Transverse colon (tissue), 4 donors: ENCODE measurements at regions not wholly inside any gene's neighbourhood (a gene's known extent, or its start where the extent isn't known, plus 50 kb on each side); places are given as distances from the start of the nearest gene placed in this dataset.

Experiments
- DNase-seq: peaks from one replicate; pipeline ENCODE4 v3.0.0-alpha.2; 2019
- H3K27ac ChIP-seq, 4 donors: fragments of 200-600 bp; sonication (generic); 2 replicates each; pipeline ENCODE4 v1.5.1; 2016 to 2018; ENCODE audit warnings: inconsistent platforms in 4 of 4
- H3K27me3 ChIP-seq: fragments of 200-600 bp; sonication (generic); 2 replicates; pipeline ENCODE4 v1.5.1; 2017; ENCODE audit warnings: inconsistent platforms
- H3K36me3 ChIP-seq, 4 donors: fragments of 200-600 bp; sonication (generic); 2 replicates each; pipeline ENCODE4 v1.5.1; 2017 to 2019; ENCODE audit warnings: inconsistent platforms in 4 of 4
- H3K4me1 ChIP-seq, 4 donors: fragments of 200-600 bp; sonication (generic); 2 replicates each; pipeline ENCODE4 v1.5.1; 2017 to 2020; ENCODE audit warnings: inconsistent platforms in 4 of 4
- H3K4me3 ChIP-seq, 4 donors: fragments of 200-600 bp; sonication (generic); 1 replicate in 1 of 4; 2 replicates in 3 of 4; pipeline versions ENCODE4 v1.5.1 to v1.6.1; 2017 to 2019; ENCODE audit warnings: inconsistent platforms in 4 of 4
- H3K9me3 ChIP-seq, 2 donors: fragments of 200-600 bp; sonication (generic); 2 replicates each; pipeline ENCODE4 v1.5.1; 2017 to 2019; ENCODE audit warnings: inconsistent platforms in 2 of 2
- EP300 ChIP-seq: sonication (generic); formaldehyde crosslinking; IDR thresholded peaks from one replicate; pipeline ENCODE4 v1.6.1; 2017; ENCODE audit warnings: antibody characterized with exemption, low read depth
- POLR2A ChIP-seq: fragments of 450-650 bp; IDR thresholded peaks from one replicate; pipeline ENCODE4 v1.6.1; 2016; ENCODE audit warnings: antibody characterized with exemption, mild to moderate bottlenecking, moderate library complexity
- POLR2AphosphoS5 ChIP-seq, 3 donors: sonication (generic); formaldehyde crosslinking; IDR thresholded peaks; one replicate each; pipeline ENCODE4 v1.6.1; 2016; ENCODE audit warnings: antibody characterized with exemption in 3 of 3
- WGBS, 2 donors: methylation state at CpG; one replicate each; pipeline ENCODE4 v1.1.5; 2018; ENCODE audit warnings: low coverage in 1 of 2; 5-methylcytosine and 5-hydroxymethylcytosine counted together
- in situ Hi-C, 4 donors: fragments of 200-750 bp; cut with MboI; loops; one replicate each; pipeline versions ENCODE4 v1.15.0 to v1.15.1; 2017; ENCODE audit warnings: low sequenced_read_pairs in 3 of 4, low pct_ligation_motif_present in 1 of 4, low pct_unique_long_range_greater_than_20kb in 1 of 4
- intact Hi-C: fragments of 100-400 bp; cut with DNase I; formaldehyde crosslinking; loops from one replicate; pipeline ENCODE4 v1.15.1; 2023; ENCODE audit warnings: low total_unique reads
- small RNA-seq, 4 donors: library from RNA; depleted of rRNA; stranded (forward); fragments of <200 nt; gene quantifications; one replicate each; pipeline ENCODE3, GENCODE V24; 2016
- TF ChIP-seq, protein P1 (sequence below), 5 experiments: fragments of 200-600 bp in 3 of 5; fragments of 450-650 bp in 2 of 5; sonication (generic) in 3 of 5; IDR thresholded peaks; 1 replicate in 2 of 5; 2 replicates in 3 of 5; pipeline ENCODE4 v1.5.1; 2016 to 2017; ENCODE audit warnings: antibody characterized with exemption in 5 of 5, inconsistent platforms in 3 of 5, mild to moderate bottlenecking in 2 of 5, moderate library complexity in 1 of 5

GRCh38 chr13:40504641-40505040, 161.8 kb downstream of the FOXO1 start:
- WGBS, 2 donors = 58 to 91% methylated on average over 2 to 4 of the region's 4 CpGs
- in situ Hi-C loops (no loop called here), intact Hi-C loops (no loop called here)
- H3K27me3 ChIP-seq = no peaks in the 10 kb centered on the region
- no peaks in the 10 kb centered on the region for H3K9me3 ChIP-seq
- H3K36me3 ChIP-seq = no peaks in the 10 kb centered on the region
- no peak overlapping the region for H3K4me3 ChIP-seq
- TF ChIP-seq POLR2A (no peak), POLR2AphosphoS5 (IDR thresholded peaks at IDR 0.05) (no peak), EP300 (no peak)
- TF ChIP-seq, protein P1, sequence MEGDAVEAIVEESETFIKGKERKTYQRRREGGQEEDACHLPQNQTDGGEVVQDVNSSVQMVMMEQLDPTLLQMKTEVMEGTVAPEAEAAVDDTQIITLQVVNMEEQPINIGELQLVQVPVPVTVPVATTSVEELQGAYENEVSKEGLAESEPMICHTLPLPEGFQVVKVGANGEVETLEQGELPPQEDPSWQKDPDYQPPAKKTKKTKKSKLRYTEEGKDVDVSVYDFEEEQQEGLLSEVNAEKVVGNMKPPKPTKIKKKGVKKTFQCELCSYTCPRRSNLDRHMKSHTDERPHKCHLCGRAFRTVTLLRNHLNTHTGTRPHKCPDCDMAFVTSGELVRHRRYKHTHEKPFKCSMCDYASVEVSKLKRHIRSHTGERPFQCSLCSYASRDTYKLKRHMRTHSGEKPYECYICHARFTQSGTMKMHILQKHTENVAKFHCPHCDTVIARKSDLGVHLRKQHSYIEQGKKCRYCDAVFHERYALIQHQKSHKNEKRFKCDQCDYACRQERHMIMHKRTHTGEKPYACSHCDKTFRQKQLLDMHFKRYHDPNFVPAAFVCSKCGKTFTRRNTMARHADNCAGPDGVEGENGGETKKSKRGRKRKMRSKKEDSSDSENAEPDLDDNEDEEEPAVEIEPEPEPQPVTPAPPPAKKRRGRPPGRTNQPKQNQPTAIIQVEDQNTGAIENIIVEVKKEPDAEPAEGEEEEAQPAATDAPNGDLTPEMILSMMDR (IDR thresholded peaks at IDR 0.05) = no peak
- H3K27ac ChIP-seq = no peak overlapping the region
- no peak for DNase-seq
- H3K4me1 ChIP-seq = peaks cover 0 to 6% (median 0%) of the 10 kb centered on the region in 4 donors

DNA sequence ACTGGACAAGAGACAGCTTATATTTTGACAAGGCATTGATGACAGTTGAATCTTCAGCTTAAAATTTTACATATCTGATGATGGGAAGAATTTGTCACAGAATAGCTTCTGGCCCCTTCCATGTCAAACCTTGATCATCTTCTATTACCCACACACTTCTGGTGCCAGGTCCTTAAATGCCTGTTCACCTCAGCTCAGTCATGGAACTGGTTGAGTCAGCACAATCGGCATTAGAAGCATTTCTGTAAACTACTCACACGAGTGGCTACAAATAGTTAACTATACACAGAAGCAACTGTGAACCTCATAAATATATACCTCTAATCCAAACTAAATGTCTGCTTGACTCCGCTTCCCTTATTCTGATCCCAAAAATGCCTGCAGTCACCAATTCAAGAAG, 161.2 kb downstream of the FOXO1 start:
- no peak for TF ChIP-seq EP300
- TF ChIP-seq POLR2AphosphoS5 (IDR thresholded peaks at IDR 0.05) = no peak
- TF ChIP-seq, protein P1 (IDR thresholded peaks at IDR 0.05) = no peak
- no peak for TF ChIP-seq POLR2A
- WGBS, 2 donors = 89 to 100% methylated on average over 1 to 3 of the region's 3 CpGs
- intact Hi-C loops (no loop called here), in situ Hi-C loops (no loop called here)
- no peaks in the 10 kb centered on the region for H3K36me3 ChIP-seq
- peaks cover 0 to 6% (median 0%) of the 10 kb centered on the region in 4 donors for H3K4me1 ChIP-seq
- no peaks in the 10 kb centered on the region for H3K27me3 ChIP-seq
- no peak overlapping the region for H3K27ac ChIP-seq
- no peak overlapping the region for H3K4me3 ChIP-seq
- no peaks in the 10 kb centered on the region for H3K9me3 ChIP-seq
- DNase-seq = no peak

Small RNAs in the stretch of these regions (small RNA-seq; reads per million reads assigned to genes)
- gene RF00108 = 0 reads per million in 4 donors
- 0 reads per million in 4 donors for gene RNY3P9
- 0 reads per million in 4 donors for gene RPL17P51
